ENCODE measurements at regions not wholly inside any gene's neighbourhood (a gene's known extent, or its start where the extent isn't known, plus 50 kb on each side); places are given as distances from the start of the nearest gene placed in this dataset.

DNA sequence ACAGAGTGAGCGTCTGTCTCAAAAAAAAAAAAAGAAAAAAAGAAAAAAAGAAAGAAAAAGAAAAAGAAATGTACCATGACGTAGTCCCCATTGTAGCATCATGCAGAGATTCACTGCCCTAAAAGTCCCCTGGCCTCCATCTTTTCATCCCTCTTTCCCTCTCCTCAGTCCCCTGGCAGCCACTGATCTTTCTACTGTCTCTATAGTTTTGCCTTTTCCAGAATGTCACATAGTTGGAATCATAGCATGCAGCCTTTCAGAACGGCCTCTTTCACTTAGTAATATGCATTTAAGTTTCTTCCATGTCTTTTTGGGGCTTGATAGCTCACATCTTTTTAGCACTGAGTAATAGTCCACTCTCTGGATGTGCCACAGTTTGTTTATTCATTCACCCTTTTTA lies 60.5 kb upstream of the NCOR2 start:
- DNase-seq, result no peak

- DNase-seq, result no peak
Measured at GRCh38 chr12:124626971-124627411, 59.6 kb upstream of the NCOR2 start.

- no peak for DNase-seq
Measured at GRCh38 chr12:124625867-124626675, 58.7 kb upstream of the NCOR2 start.

GRCh38 chr12:124624823-124625222 lies 57.4 kb upstream of the NCOR2 start:
- DNase-seq, result no peak

DNA sequence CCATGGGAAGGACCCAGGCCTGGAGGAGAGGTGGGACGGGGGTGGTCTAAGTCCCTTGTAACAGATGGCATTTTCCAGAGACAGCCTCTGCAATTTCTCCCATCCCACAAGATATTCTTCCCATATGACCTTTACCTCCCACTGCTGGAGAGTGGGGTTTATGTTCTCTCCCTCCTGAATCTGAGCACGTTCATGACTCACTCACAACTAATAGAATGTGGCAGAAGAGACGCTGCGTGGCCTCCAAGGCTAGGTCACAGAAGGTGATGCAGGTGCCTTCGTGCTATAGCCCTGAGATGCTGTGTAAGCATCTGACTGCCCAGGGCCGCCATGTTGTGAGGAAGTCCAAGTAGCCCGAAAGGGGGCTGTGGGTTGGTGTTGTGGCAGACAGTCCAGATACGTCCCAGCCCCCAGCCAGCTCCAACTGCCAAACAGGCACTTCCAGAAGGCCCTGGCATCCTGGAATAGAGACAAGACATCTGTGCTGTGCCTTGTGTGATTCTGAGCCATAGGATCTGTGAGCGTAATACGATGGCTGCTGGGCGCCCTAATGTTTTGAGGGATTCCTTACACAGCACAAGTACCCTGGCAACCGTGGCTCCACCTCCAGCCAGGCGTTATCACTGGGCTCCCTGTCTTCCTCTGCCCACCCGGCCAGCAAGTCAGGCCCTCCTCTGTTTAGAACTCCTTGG lies 56.1 kb upstream of the NCOR2 start:
- DNase-seq, result no peak

- no peak for DNase-seq
Measured at GRCh38 chr12:124622764-124623163, 55.4 kb upstream of the NCOR2 start.

- DNase-seq, result no peak
Measured at GRCh38 chr12:124622331-124622730, 54.9 kb upstream of the NCOR2 start.

- no peak for DNase-seq
Measured at GRCh38 chr12:124621296-124621660, 53.9 kb upstream of the NCOR2 start.

- no peak for DNase-seq
Measured at GRCh38 chr12:124620606-124621295, 53.3 kb upstream of the NCOR2 start.

DNA sequence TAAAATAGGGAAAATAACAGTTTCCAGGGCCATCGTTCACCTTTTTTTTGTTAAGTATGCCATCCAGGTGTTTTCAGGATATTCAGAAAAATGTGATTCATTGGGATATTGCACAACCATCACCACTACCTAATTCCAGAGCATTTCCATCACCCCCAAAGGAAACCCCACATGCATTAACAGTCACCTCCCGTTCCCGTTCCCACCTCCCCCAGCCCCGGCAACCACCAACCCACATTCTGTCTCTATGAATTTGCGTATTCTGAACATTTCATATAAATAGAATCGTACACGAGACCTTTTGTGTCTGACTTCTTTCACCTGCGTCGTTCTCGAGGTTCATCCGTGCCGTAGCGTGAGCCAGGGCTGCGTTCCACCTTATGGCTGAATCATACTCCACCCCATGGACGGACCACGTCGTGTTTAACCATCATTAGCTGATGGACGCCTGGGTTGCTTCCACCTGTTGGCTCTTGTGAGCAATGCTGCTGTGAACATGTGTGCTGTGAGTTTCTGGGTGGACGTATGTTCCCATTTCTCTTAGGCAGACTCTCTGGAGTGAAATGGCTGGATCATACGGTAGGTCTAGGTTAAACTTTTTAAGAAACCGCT lies 51.0 kb upstream of the NCOR2 start:
- no peak for DNase-seq

DNA sequence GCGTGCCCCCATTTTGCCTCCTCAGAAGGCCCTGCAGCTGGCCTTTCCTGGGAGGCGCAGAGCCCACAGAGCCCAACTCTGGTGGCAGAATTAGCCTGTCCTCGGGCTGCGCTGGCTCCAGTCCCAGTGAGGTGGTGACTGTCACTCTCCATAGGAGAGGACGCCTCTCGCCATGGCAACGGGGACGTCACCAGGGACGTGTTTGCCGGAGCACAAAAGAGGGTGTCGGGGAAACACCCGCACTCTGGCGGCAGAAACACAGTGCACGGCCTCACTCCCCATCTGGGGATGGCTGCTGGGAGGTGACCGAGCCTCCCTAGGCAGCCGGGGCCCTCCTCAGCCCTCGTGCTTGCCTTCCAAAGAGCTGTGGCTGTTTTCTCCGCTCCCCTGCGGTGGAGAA lies 50.2 kb upstream of the NCOR2 start:
- no peak for DNase-seq

All from activated T-cell treated with anti-CD3 and anti-CD28 coated beads for 4 hours (primary cell).